GM19351 (cell line): ENCODE measurements at regions not wholly inside any gene's neighbourhood (a gene's known extent, or its start where the extent isn't known, plus 50 kb on each side); places are given as distances from the start of the nearest gene placed in this dataset.

Source experiments
- ATAC-seq: cut with Tn5 transposase; IDR thresholded peaks from one replicate; pipeline ENCODE4 v1.9.1; 2021; ENCODE audit warnings: mild to moderate bottlenecking, moderate library complexity; ENCODE audit not compliant: unreplicated experiment

- no peak for ATAC-seq
Observed at GRCh38 chr2:157179324-157180105, 78.0 kb upstream of the GALNT5 start.

- ATAC-seq = no peak
Observed at GRCh38 chr2:157180359-157180758, 77.1 kb upstream of the GALNT5 start.

- ATAC-seq = no peak
Observed at GRCh38 chr2:157181234-157181633, 76.3 kb upstream of the GALNT5 start.

- no peak for ATAC-seq
Observed at GRCh38 chr2:157182204-157182709, 75.2 kb upstream of the GALNT5 start.

- no peak for ATAC-seq
Observed at GRCh38 chr2:157182834-157183396, 74.6 kb upstream of the GALNT5 start.

- no peak for ATAC-seq
Observed at GRCh38 chr2:157184161-157184895, 73.2 kb upstream of the GALNT5 start.

- ATAC-seq = no peak
Observed at GRCh38 chr2:157185476-157186227, 71.9 kb upstream of the GALNT5 start.

- ATAC-seq = no peak
Observed at GRCh38 chr2:157190151-157190550, 67.4 kb upstream of the GALNT5 start.

- ATAC-seq = no peak
Observed at GRCh38 chr2:157191186-157191585, 66.3 kb upstream of the GALNT5 start.

- ATAC-seq = peak; percentile 82
Observed at GRCh38 chr2:157192445-157193423, 64.8 kb upstream of the GALNT5 start.

GRCh38 chr2:157193461-157193860 lies 64.0 kb upstream of the GALNT5 start:
- no peak for ATAC-seq

- peak; percentile 69 for ATAC-seq
Observed at GRCh38 chr2:157194097-157194688, 63.3 kb upstream of the GALNT5 start.

- ATAC-seq = no peak
Observed at GRCh38 chr2:157194844-157195243, 62.7 kb upstream of the GALNT5 start.

- ATAC-seq = no peak
Observed at GRCh38 chr2:157196956-157197355, 60.5 kb upstream of the GALNT5 start.

GRCh38 chr2:157197848-157198247 lies 59.7 kb upstream of the GALNT5 start:
- ATAC-seq = no peak

- no peak for ATAC-seq
Observed at GRCh38 chr2:157203651-157204050, 53.9 kb upstream of the GALNT5 start.

- ATAC-seq = no peak
Observed at GRCh38 chr2:157204401-157204800, 53.1 kb upstream of the GALNT5 start.

- ATAC-seq = no peak
Observed at GRCh38 chr2:157206916-157207315, 50.6 kb upstream of the GALNT5 start.
